NCI-H2171 (cell line): ENCODE measurements at regions not wholly inside any gene's neighbourhood (a gene's known extent, or its start where the extent isn't known, plus 50 kb on each side); places are given as distances from the start of the nearest gene placed in this dataset.

Source experiments
- DNase-seq: peaks from one replicate; lab custom pipeline; 2025; lab: John Stamatoyannopoulos, UW

GRCh38 chr21:25139414-25139813, 467.9 kb downstream of the MRPL39 start:
- DNase-seq, result no peak

DNA sequence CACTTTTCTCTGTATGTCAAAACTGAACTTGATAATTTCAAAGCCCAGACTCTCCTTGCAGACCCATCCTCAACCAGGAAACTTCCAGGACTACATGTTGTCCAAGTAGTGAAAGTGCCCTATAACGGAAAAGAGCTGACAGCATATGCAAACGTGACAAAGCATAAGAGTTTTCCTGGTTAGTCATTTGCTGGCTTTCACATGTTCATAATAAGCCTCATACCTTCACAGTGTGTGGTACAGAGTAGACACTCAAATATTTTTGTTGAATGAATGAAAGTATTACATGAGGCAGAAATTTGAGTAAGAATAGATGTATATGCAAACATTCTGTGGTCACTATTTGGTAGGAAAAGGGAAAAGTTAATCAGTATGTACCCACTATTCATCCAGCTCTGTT, 473.3 kb downstream of the MRPL39 start:
- no peak for DNase-seq

DNA sequence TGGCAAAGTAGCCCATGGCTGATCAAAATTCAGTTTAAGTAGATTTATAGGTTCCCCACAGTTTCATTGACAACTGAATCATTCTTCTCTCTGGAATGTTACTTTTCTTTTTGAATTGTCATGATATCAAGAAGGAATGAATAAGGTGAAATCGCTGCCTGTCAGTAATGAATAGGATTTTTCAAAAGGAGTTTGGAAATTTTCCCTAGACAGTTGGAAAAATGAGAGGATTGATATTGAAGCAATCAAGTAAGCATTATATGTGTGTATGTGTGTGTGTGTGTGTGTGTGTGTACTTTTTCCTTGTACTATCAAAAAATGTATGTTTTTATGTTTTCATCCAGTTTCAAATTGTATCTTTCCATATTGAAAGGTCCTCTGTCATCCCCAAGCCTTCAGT, 479.5 kb downstream of the MRPL39 start:
- no peak for DNase-seq

GRCh38 chr21:25127007-25127406, 480.3 kb downstream of the MRPL39 start:
- DNase-seq, result no peak

DNA sequence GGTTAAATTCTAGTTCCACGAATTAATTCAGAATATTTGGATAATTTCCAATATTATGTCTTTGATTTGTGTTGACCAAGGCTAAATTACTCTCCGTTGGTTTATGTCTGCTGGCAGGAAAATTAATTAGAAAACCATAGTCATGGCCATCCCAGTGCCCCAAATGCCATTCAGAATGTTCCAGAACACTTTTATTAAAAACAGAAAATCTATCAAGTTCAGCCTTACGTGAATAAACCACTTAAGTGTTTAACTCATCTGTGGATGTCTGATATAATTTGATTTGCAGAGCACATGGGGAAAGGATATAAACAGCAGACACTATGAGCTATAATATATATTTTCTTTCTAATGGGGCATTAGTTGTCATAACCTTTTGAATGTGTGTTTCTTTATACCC, 480.7 kb downstream of the MRPL39 start:
- no peak for DNase-seq

DNA sequence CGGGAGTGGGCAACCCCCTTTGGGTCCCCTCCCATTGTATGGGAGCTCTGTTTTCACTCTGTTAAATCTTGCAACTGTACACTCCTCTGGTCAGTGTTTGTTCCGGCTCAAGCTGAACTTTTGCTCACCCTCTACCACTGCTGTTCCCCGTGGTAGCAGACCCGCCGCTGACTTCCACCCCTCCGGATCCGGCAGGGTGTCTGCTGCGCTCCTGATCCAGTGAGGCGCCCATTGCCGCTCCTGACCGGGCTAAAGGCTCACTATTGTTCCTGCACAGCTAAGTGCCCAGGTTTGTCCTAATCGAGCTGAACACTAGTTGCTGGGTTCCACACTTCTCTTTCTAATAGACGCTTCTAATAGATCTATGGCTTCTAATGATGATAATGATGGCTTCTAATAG, 488.6 kb downstream of the MRPL39 start:
- no peak for DNase-seq

GRCh38 chr21:25115021-25115420, 492.3 kb downstream of the MRPL39 start:
- DNase-seq, result no peak

- no peak for DNase-seq
Observed at GRCh38 chr21:25107708-25108107, 499.6 kb downstream of the MRPL39 start.

- DNase-seq, result no peak
Observed at GRCh38 chr21:25103500-25104207, 503.6 kb downstream of the MRPL39 start.

GRCh38 chr21:25097648-25098047, 509.6 kb downstream of the MRPL39 start:
- DNase-seq, result no peak

DNA sequence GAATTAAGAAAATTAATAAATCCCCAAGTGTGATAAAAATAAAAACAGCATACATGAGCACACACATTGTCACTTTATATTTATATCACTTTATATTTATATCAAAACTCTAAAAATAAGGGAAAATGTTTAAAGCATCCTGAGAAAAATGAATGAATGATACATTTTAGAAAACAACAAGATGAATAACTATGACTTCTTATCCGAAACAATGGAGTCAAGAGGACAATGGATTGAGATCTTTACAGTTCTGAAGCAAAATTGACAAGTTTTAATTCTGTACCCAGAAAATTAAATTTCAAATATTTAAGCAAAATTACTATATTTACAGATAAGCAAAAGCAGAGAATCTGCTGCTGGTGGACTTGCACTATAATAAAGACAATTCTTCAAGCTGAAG, 512.6 kb downstream of the MRPL39 start:
- no peak for DNase-seq

DNA sequence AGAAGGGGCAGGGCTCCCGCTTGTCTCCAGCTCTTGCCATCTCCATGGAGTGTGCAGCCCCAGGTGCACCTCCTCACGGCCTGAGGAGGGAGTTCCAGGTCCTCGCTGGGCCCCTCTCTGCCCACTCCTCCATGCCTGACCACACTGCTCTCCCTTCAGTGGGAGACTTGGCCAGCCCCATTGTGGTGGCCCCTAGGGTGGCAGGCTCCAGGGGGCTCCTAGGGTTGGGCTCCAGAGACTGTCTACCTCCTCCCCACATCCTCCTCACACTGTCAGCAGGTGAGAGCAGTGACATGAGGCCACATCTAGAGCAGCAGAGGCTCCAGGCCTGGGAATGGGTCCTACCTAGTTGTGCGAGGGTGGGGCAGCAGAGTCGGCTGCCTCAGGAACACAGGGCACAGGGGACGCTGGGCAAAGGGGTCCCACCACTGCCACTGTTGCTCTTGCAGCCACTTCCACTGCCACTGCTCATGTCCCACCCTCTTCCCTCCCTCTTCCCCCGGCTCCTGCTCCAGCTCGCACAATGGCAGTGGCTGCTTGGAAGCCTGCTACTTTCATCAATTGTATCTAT, 514.8 kb downstream of the MRPL39 start:
- DNase-seq, result no peak

DNA sequence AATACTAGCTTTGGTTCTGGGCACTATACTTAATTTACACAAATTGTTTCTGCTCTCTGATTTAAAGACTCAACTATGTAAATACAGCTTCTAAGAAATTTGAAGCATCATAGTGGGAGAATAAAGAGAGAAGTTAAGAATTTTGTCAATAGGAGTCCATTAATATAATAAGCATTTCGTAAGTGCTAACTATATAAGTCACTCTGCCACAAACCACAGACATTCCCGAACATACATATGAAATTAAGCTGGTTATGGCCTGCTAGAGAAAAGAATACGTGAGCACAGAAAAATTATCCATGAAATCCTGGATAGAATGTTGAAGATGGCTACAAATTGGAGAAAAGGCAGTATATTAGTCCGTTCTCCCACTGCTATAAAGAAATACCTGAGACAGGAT, 526.2 kb downstream of the MRPL39 start:
- no peak for DNase-seq

- DNase-seq, result no peak
Observed at GRCh38 chr21:25080661-25081060, 526.6 kb downstream of the MRPL39 start.

GRCh38 chr21:25080141-25080540, 527.1 kb downstream of the MRPL39 start:
- DNase-seq, result no peak

- DNase-seq, result no peak
Observed at GRCh38 chr21:25079053-25079452, 528.2 kb downstream of the MRPL39 start.

GRCh38 chr21:25062061-25062460, 545.2 kb downstream of the MRPL39 start:
- no peak for DNase-seq

DNA sequence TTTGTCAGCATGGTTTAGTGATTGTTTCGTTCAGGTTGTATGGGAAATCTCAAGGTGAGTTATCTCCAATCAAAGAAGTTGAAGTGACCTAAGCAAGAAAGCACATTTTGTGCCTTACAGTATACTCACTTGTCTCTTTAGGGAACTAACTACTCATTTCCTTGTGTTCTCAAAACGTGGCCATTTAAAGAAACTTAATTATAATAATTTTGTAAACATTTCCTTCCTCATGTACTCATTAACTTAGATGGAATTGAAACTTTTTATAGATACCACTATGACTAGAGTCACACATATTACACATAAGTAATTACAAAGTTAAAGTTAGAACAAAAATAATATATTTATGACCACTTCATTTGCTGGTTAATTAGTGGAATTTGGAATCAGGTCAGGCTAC, 552.6 kb downstream of the MRPL39 start:
- no peak for DNase-seq

GRCh38 chr21:25039461-25040380, 567.6 kb downstream of the MRPL39 start:
- DNase-seq, result no peak

DNA sequence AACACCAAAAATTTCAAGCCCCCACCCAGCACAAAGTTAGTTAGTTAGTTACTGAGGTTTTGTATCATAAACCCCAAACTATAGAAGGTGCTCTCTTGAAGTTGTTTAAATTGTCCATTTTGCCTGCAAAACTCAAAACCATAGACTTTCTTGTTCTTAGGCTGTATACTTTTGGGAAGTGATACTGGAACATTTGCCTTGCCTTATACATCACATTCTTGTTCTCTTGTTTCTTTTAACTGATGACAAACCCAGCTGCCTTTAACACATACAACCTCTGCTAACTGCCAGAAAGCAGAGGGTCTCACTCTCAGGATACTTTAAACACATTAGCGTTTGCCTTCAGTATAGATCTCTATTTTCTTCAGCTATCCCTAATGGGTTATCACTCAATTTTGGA, 570.5 kb downstream of the MRPL39 start:
- DNase-seq, result no peak

GRCh38 chr21:25031750-25032149, 575.5 kb downstream of the MRPL39 start:
- no peak for DNase-seq

- no peak for DNase-seq
Observed at GRCh38 chr21:25029580-25029979, 577.7 kb downstream of the MRPL39 start.

- no peak for DNase-seq
Observed at GRCh38 chr21:25025596-25025995, 581.7 kb downstream of the MRPL39 start.
